ENCODE measurements at regions not wholly inside any gene's neighbourhood (a gene's known extent, or its start where the extent isn't known, plus 50 kb on each side); places are given as distances from the start of the nearest gene placed in this dataset.

- no peak for TF ChIP-seq CTCF (IDR thresholded peaks at IDR 0.05; ENCODE audit: insufficient read depth, low read length, poor library complexity, severe bottlenecking)
- TF ChIP-seq EZH2phosphoT487 (conservative IDR thresholded peaks at IDR 0.05; ENCODE audit: low read length), result no peak
These were observed 801.4 kb downstream of the BCL11A start for GRCh38 chr2:59752071-59752470.
